Pancreas (tissue), 10 donors: ENCODE measurements at regions not wholly inside any gene's neighbourhood (a gene's known extent, or its start where the extent isn't known, plus 50 kb on each side); places are given as distances from the start of the nearest gene placed in this dataset.

ENCODE experiments used
- ATAC-seq, 4 donors: fragments of 200-7000 bp; cut with Tn5 transposase; one replicate each; pipeline versions ENCODE4 v1.8.0 to v1.9.1; 2020; ENCODE audit warnings: mild to moderate bottlenecking in 4 of 4, moderate library complexity in 4 of 4
- DNase-seq, 6 donors: peaks; one replicate each; pipeline ENCODE4 v3.0.0-alpha.2; 2020
- FAIRE-seq: peaks from 2 replicates; lab custom pipeline; 2012; peaks lifted over from hg19 to GRCh38; lab: Jason Lieb, UNC
- H3K27ac ChIP-seq, 4 donors: fragments of 200-600 bp; sonication (generic); 1 replicate in 3 of 4; 2 replicates in 1 of 4; pipeline versions ENCODE4 v1.5.0 to v1.8.0; 2020
- H3K27me3 ChIP-seq, 4 donors: fragments of 200-600 bp; one replicate each; pipeline ENCODE4 v1.8.0; 2021
- H3K36me3 ChIP-seq, 3 donors: fragments of 200-600 bp; sonication (generic) in 1 of 3; one replicate each; pipeline versions ENCODE4 v1.5.0 to v1.8.0; 2020 to 2021
- H3K4me1 ChIP-seq, 3 donors: fragments of 200-600 bp; one replicate each; pipeline ENCODE4 v1.8.0; 2021
- H3K4me3 ChIP-seq, 4 donors: fragments of 200-600 bp; sonication (generic) in 2 of 4; one replicate each; pipeline versions ENCODE4 v1.5.0 to v1.8.0; 2020 to 2021
- H3K9me3 ChIP-seq, 4 donors: fragments of 200-600 bp; one replicate each; pipeline ENCODE4 v1.8.0; 2021
- CTCF ChIP-seq, 4 donors: fragments of 200-600 bp; sonication (generic) in 3 of 4; IDR thresholded peaks; one replicate each; pipeline versions ENCODE4 v1.5.0 to v1.8.0; 2021; ENCODE audit warnings: antibody characterized with exemption in 4 of 4
- WGBS, 2 donors: extraction: QIAGEN DNeasy Blood & Tissue Kit; methylation state at CpG; one replicate each; pipeline ENCODE4 v1.1.7; 2013; 5-methylcytosine and 5-hydroxymethylcytosine counted together
- intact Hi-C, 3 donors: fragments of 100-400 bp; cut with DNase I; formaldehyde crosslinking; loops; one replicate each; pipeline versions ENCODE4 v1.11.1 to v1.14.2; 2022
- donor health status: healthy with polysubstance abuse.
- donor health status: DM: no; HTN: no; CAD: no; lungs with moderate emphysema.
- donor health status: DM: no; HTN: no; CAD: no.
- donor health status: control.
- donor health status: control.
- donor health status: Bipolar disorder and iron deficiency.
- donor health status: DM: yes; HTN: yes; CAD: no.
- donor health status: DM: no; HTN: no; CAD: no.
- donor health status: DM: no; HTN: no; CAD: no.
- donor health status: DM: yes; HTN: yes; CAD: no.

GRCh38 chr10:3551761-3552160, 233.2 kb downstream of the KLF6 start:
- DNase-seq (no peak), FAIRE-seq (no peak), ATAC-seq (no peak)
- H3K9me3 ChIP-seq, result no peaks in the 10 kb centered on the region
- no peaks in the 10 kb centered on the region for H3K4me1 ChIP-seq
- H3K27ac ChIP-seq, result no peak overlapping the region
- peaks cover 0 to 4% (median 0%) of the 10 kb centered on the region in 4 donors for H3K27me3 ChIP-seq
- TF ChIP-seq CTCF (IDR thresholded peaks at IDR 0.05), result no peak
- H3K4me3 ChIP-seq, result no peak overlapping the region
- intact Hi-C loops, result no loop called here
- WGBS, 2 donors, result 65 to 79% methylated on average over 11 of the region's 11 CpGs
- no peaks in the 10 kb centered on the region for H3K36me3 ChIP-seq

DNA sequence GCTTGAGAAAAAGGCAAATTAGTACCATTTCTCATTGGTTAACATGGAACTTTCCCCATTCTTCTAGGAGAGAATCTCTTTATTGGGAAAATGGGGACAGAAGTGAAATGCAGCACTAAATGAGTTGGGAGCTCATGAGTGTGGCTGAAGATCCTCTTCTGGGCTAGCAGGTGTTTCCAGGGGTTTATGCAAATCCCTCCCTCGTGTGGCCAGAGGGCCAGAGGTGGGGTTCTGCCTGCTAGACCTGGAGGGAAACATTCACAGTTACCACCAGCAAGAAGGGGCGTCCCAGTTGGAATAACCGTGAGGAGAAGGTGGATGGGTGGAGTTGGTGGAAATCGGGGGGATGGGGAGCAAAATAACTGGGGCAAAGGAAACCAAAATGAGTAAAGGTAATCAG, 235.9 kb downstream of the KLF6 start:
- H3K4me1 ChIP-seq, result no peaks in the 10 kb centered on the region
- H3K27ac ChIP-seq, result no peak overlapping the region
- FAIRE-seq (no peak), ATAC-seq (no peak), DNase-seq (no peak)
- no peak overlapping the region for H3K4me3 ChIP-seq
- no peak for TF ChIP-seq CTCF (IDR thresholded peaks at IDR 0.05)
- no peaks in the 10 kb centered on the region for H3K36me3 ChIP-seq
- intact Hi-C loops, result no loop called here
- no peaks in the 10 kb centered on the region for H3K27me3 ChIP-seq
- H3K9me3 ChIP-seq, result no peaks in the 10 kb centered on the region
- WGBS, 2 donors, result 43 to 62% methylated on average over 4 of the region's 4 CpGs

GRCh38 chr10:3548702-3549101, 236.3 kb downstream of the KLF6 start:
- Histone ChIP-seq H3K9me3 (no peaks in the 10 kb centered on the region), H3K27ac (no peak overlapping the region), H3K36me3 (no peaks in the 10 kb centered on the region), H3K27me3 (no peaks in the 10 kb centered on the region), H3K4me1 (no peaks in the 10 kb centered on the region), H3K4me3 (no peak overlapping the region)
- FAIRE-seq, result no peak
- intact Hi-C loops, result no loop called here
- DNase-seq, result no peak
- TF ChIP-seq CTCF (IDR thresholded peaks at IDR 0.05), result no peak
- 76 to 88% methylated on average over 1 of the region's 1 CpG for WGBS, 2 donors
- no peak for ATAC-seq

- Histone ChIP-seq H3K27ac (no peak overlapping the region), H3K36me3 (no peaks in the 10 kb centered on the region), H3K4me3 (no peak overlapping the region), H3K9me3 (no peaks in the 10 kb centered on the region), H3K4me1 (no peaks in the 10 kb centered on the region), H3K27me3 (no peaks in the 10 kb centered on the region)
- intact Hi-C loops, result no loop called here
- 73% methylated on average over 7 of the region's 7 CpGs for WGBS, 2 donors
- ATAC-seq (no peak), DNase-seq (no peak), FAIRE-seq (no peak)
- no peak for TF ChIP-seq CTCF (IDR thresholded peaks at IDR 0.05)
Observed at GRCh38 chr10:3548076-3548475, 236.9 kb downstream of the KLF6 start.

DNA sequence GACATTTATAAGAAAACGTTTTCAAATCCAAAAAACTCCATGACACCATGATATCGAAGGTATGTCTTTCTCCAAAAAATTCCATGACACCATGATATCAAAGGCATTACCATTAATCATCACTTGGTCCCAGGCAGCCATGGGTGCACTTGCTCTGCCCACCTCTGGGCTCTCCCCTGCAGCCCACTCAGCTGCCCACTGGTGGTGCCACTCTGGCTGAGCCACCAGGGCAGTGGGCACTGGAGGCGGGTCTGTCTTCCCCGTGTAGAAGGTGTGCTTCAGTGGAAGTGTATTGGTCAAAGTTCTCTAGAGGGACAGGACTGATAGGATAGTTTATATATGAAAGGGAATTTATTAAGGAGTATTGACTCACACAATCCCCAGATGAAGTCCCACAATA, 240.4 kb downstream of the KLF6 start:
- no peaks in the 10 kb centered on the region for H3K4me1 ChIP-seq
- TF ChIP-seq CTCF (IDR thresholded peaks at IDR 0.05), result no peak
- no peak for ATAC-seq
- no peak for FAIRE-seq
- WGBS, 2 donors, result 64 to 74% methylated on average over 4 of the region's 4 CpGs
- H3K36me3 ChIP-seq, result no peaks in the 10 kb centered on the region
- H3K9me3 ChIP-seq, result no peaks in the 10 kb centered on the region
- H3K27me3 ChIP-seq, result no peaks in the 10 kb centered on the region
- no peak overlapping the region for H3K4me3 ChIP-seq
- H3K27ac ChIP-seq, result no peak overlapping the region
- intact Hi-C loops, result no loop called here
- DNase-seq, result no peak
